ENCODE measurements at regions not wholly inside any gene's neighbourhood (a gene's known extent, or its start where the extent isn't known, plus 50 kb on each side); places are given as distances from the start of the nearest gene placed in this dataset.

DNA sequence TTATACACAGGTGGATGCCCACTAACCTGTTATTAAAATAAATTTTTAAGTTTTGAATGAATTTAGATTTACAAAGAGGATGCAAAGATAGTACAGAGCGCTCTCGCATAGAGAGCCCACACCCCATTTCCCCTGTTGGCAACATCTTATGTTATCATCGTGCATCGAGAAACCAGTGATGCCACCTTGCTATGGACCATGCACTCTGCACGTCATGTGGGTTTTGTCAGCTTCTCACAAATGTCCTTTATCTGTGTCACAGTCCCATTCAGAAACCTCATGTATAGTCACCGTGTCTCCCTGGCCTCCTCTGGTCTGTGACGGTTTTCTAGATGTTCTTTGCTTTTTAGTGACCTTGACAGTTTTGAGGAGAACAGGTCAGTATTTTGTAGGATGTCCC is 60.0 kb downstream of the ING1 start:
- TF ChIP-seq, protein P1, sequence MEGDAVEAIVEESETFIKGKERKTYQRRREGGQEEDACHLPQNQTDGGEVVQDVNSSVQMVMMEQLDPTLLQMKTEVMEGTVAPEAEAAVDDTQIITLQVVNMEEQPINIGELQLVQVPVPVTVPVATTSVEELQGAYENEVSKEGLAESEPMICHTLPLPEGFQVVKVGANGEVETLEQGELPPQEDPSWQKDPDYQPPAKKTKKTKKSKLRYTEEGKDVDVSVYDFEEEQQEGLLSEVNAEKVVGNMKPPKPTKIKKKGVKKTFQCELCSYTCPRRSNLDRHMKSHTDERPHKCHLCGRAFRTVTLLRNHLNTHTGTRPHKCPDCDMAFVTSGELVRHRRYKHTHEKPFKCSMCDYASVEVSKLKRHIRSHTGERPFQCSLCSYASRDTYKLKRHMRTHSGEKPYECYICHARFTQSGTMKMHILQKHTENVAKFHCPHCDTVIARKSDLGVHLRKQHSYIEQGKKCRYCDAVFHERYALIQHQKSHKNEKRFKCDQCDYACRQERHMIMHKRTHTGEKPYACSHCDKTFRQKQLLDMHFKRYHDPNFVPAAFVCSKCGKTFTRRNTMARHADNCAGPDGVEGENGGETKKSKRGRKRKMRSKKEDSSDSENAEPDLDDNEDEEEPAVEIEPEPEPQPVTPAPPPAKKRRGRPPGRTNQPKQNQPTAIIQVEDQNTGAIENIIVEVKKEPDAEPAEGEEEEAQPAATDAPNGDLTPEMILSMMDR (IDR thresholded peaks at IDR 0.05; ENCODE audit: extremely low read depth, missing control alignments), result no peak
- DNase-seq (ENCODE audit: low spot score), result no peak

GRCh38 chr13:110774051-110774450 is 60.6 kb downstream of the ING1 start:
- TF ChIP-seq, protein P1 (IDR thresholded peaks at IDR 0.05; ENCODE audit: extremely low read depth, missing control alignments), result no peak
- no peak for DNase-seq (ENCODE audit: low spot score)

GRCh38 chr13:110774490-110774889 is 61.0 kb downstream of the ING1 start:
- TF ChIP-seq, protein P1 (IDR thresholded peaks at IDR 0.05; ENCODE audit: extremely low read depth, missing control alignments), result no peak
- DNase-seq (ENCODE audit: low spot score), result no peak

DNA sequence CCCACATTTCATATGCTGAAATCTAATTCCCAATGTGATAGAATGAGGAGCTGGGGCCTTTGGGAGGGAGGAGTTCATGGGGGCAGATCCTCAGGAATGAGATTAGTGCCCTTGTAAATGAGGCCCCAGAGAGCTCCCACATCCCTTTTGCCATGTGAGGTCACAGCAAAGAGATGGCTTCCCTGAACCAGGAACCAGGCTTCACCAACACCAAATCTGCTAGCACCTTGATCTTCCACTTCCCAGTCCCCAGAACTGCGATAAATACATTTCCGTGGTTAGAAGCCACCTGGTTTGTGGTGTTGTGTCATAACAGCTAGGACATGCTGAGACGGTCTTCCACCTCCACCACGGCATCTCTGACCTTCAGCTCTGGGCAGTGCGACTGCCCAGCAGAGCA is 62.1 kb downstream of the ING1 start:
- TF ChIP-seq, protein P1 (IDR thresholded peaks at IDR 0.05; ENCODE audit: extremely low read depth, missing control alignments), result no peak

GRCh38 chr13:110777251-110777820 is 63.8 kb downstream of the ING1 start:
- TF ChIP-seq, protein P1 (IDR thresholded peaks at IDR 0.05; ENCODE audit: extremely low read depth, missing control alignments), result no peak
- DNase-seq (ENCODE audit: low spot score), result no peak

More for the DNA sequence above, 62.1 kb downstream of the ING1 start:
- DNase-seq (ENCODE audit: low spot score), result no peak

- TF ChIP-seq, protein P1 (IDR thresholded peaks at IDR 0.05; ENCODE audit: extremely low read depth, missing control alignments), result no peak
- no peak for DNase-seq (ENCODE audit: low spot score)
Measured at GRCh38 chr13:110779022-110779421, 65.5 kb downstream of the ING1 start.

DNA sequence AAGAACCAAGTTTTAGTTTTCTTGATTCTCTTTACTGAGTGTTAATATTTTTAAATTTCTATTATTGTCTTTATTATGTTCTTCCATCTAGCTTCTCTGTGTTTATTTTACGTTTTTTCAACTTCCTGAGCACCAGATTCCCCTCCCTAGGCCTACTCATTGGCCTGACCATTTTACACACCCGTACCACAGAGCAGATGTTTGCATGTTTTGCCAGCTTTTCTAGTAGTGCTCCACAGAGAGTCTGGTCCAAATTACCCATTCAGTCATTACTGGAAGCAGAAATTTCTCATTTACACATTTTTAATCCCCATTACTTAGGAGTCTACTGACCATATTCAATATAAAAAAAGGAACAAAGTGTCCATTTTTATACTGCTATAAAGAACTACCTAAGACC is 66.9 kb downstream of the ING1 start:
- no peak for DNase-seq (ENCODE audit: low spot score)
- TF ChIP-seq, protein P1 (IDR thresholded peaks at IDR 0.05; ENCODE audit: extremely low read depth, missing control alignments), result no peak

Data from GM20000 (cell line).